ENCODE measurements at regions not wholly inside any gene's neighbourhood (a gene's known extent, or its start where the extent isn't known, plus 50 kb on each side); places are given as distances from the start of the nearest gene placed in this dataset.

DNA sequence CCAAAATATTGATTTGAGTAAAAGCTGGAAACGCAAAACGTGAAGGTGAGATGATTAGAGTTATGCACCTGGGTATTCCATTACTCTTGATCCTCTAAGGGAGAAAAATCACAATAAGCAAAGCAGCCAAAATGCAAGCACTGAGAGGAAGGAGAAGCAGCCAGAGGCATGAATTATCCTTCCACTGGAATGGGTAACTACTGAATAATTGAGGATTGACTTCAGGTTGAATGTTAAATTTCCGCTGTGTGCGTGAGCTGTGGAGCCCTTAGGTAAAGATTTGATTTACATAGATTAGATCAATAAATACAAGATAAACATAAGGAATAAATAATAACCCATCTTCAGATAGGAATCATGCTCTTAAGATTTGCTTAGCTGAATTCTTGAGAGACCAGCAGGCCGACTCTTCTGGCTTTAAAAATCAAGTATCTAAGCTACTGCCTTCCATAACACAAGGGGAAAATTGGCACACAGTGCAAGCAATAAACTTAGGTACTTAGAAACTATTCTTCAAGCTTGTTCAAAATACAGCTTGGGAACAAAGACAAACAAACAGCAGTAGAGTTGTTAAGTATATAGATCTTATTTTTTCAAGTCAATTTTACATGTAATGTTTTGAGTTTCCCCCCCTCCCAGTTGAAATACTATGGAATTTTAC is 1459.5 kb downstream of the ZPLD1 start:
- H3K9me3 ChIP-seq (ENCODE audit: control insufficient read depth, insufficient read depth, low read length) = no peaks in the 10 kb centered on the region
- WGBS (ENCODE audit: insufficient coverage) = no CpG with 5 or more reads among the region's 5 CpGs
- peak in 1 of 6 donors; percentile 19 for DNase-seq (ENCODE audit: low read depth in 4 of 6, low spot score in 6 of 6)
- H3K36me3 ChIP-seq (ENCODE audit: control insufficient read depth, insufficient read depth, low read length) = no peaks in the 10 kb centered on the region
- no peaks in the 10 kb centered on the region for H3K27me3 ChIP-seq (ENCODE audit: control insufficient read depth, insufficient read depth, low read length)
- H3K27ac ChIP-seq (ENCODE audit: low read depth, low read length) = no peak overlapping the region
- H3K4me1 ChIP-seq (ENCODE audit: control insufficient read depth, insufficient read depth, low read length) = no peaks in the 10 kb centered on the region
- H3K4me3 ChIP-seq (ENCODE audit: low read depth, low read length) = no peak overlapping the region

DNA sequence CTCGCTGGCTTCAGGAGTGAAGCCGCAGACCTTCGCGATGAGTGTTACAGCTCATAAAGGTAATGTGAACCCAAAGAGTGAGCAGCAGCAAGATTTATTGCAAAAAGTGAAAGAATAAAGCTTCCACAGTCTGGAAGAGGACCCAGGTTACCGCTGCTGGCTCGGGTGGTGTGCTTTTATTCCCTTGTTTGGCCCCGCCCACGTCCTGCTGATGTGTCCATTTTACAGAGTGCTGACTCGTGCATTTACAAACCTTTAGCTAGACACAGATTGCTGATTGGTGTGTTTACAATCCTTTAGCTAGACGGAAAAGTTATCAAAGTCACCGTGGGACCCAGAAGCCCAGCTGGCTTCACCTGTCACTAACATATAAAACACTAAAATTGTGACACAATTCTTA is 1464.5 kb downstream of the ZPLD1 start:
- H3K4me1 ChIP-seq (ENCODE audit: control insufficient read depth, insufficient read depth, low read length) = no peaks in the 10 kb centered on the region
- H3K36me3 ChIP-seq (ENCODE audit: control insufficient read depth, insufficient read depth, low read length) = no peaks in the 10 kb centered on the region
- WGBS (ENCODE audit: insufficient coverage) = 81% methylated on average over 8 of the region's 11 CpGs
- no peaks in the 10 kb centered on the region for H3K27me3 ChIP-seq (ENCODE audit: control insufficient read depth, insufficient read depth, low read length)
- H3K9me3 ChIP-seq (ENCODE audit: control insufficient read depth, insufficient read depth, low read length) = no peaks in the 10 kb centered on the region
- H3K27ac ChIP-seq (ENCODE audit: low read depth, low read length) = no peak overlapping the region
- DNase-seq (ENCODE audit: low read depth in 4 of 6, low spot score in 6 of 6) = no peak
- H3K4me3 ChIP-seq (ENCODE audit: low read depth, low read length) = no peak overlapping the region

DNA sequence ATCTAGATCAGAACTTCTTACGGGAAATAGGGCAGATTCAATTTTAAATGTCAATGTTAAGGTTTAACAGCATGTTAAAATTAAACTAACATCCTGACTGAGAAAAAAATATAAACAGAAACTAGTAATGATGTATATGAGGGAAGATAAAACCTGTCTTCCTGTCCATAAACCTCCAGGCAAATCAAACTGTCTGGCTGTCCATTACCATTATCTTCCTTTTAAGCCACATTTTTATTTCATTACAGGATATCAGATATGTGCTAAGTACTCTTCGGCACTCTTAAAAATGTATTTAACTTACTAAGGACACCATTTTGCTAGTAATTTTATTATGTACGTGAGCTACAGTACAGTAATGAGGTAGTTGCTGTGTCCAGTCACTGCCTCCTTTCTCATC is 1461.7 kb upstream of the ALCAM start:
- Histone ChIP-seq H3K27me3 (ENCODE audit: control insufficient read depth, insufficient read depth, low read length) (no peaks in the 10 kb centered on the region), H3K4me1 (ENCODE audit: control insufficient read depth, insufficient read depth, low read length) (no peaks in the 10 kb centered on the region), H3K4me3 (ENCODE audit: low read depth, low read length) (no peak overlapping the region), H3K9me3 (ENCODE audit: control insufficient read depth, insufficient read depth, low read length) (no peaks in the 10 kb centered on the region), H3K36me3 (ENCODE audit: control insufficient read depth, insufficient read depth, low read length) (no peaks in the 10 kb centered on the region), H3K27ac (ENCODE audit: low read depth, low read length) (no peak overlapping the region)
- no CpG with 5 or more reads among the region's 3 CpGs for WGBS (ENCODE audit: insufficient coverage)
- DNase-seq (ENCODE audit: low read depth in 4 of 6, low spot score in 6 of 6) = no peak

DNA sequence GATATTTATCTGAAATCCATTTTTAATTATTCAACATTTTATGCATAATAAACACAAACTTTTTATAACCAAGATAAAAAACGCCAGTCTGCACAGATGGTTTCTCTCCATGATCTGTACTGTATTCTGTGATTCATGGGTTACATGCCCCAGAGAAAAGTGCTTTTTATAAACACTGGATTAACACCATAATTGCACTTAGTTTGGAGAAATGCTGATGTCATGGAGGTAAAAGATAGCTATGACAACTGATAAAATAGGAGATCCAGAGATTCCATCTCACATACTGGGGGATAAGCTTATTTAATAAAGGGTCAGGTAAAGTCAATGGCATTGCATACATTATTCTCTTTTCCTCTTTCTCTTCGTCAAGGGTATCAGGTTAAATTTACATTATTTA is 1460.4 kb upstream of the ALCAM start:
- Histone ChIP-seq H3K9me3 (ENCODE audit: control insufficient read depth, insufficient read depth, low read length) (no peaks in the 10 kb centered on the region), H3K4me3 (ENCODE audit: low read depth, low read length) (no peak overlapping the region), H3K4me1 (ENCODE audit: control insufficient read depth, insufficient read depth, low read length) (no peaks in the 10 kb centered on the region), H3K27ac (ENCODE audit: low read depth, low read length) (no peak overlapping the region), H3K27me3 (ENCODE audit: control insufficient read depth, insufficient read depth, low read length) (no peaks in the 10 kb centered on the region), H3K36me3 (ENCODE audit: control insufficient read depth, insufficient read depth, low read length) (no peaks in the 10 kb centered on the region)
- no CpG with 5 or more reads among the region's 2 CpGs for WGBS (ENCODE audit: insufficient coverage)
- peak in 1 of 6 donors; percentile 6 for DNase-seq (ENCODE audit: low read depth in 4 of 6, low spot score in 6 of 6)

DNA sequence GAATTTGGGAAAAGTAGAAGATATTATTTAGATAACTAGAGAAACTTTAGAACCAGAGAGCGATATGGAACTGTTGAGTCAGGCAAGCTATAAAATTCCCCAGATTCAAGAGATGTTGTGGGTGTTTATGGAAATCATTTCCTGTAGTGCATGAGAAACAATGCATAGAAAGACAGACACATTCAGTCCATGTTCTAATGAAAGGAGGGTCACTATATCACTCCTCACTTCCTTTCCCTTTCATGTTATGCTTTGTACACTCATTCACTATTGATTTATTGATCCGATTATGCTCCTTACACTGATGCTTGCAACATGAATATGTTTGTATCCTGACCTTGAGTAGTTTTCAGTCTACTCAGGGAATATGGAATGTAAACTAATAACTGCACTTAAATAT is 1459.9 kb upstream of the ALCAM start:
- Histone ChIP-seq H3K36me3 (ENCODE audit: control insufficient read depth, insufficient read depth, low read length) (no peaks in the 10 kb centered on the region), H3K27ac (ENCODE audit: low read depth, low read length) (no peak overlapping the region), H3K27me3 (ENCODE audit: control insufficient read depth, insufficient read depth, low read length) (no peaks in the 10 kb centered on the region), H3K4me3 (ENCODE audit: low read depth, low read length) (no peak overlapping the region), H3K4me1 (ENCODE audit: control insufficient read depth, insufficient read depth, low read length) (no peaks in the 10 kb centered on the region), H3K9me3 (ENCODE audit: control insufficient read depth, insufficient read depth, low read length) (no peaks in the 10 kb centered on the region)
- no peak for DNase-seq (ENCODE audit: low read depth in 4 of 6, low spot score in 6 of 6)
- no CpG with 5 or more reads among the region's 2 CpGs for WGBS (ENCODE audit: insufficient coverage)

- DNase-seq (ENCODE audit: low read depth in 4 of 6, low spot score in 6 of 6) = no peak
- no CpG with 5 or more reads among the region's 3 CpGs for WGBS (ENCODE audit: insufficient coverage)
- Histone ChIP-seq H3K4me3 (ENCODE audit: low read depth, low read length) (no peak overlapping the region), H3K27ac (ENCODE audit: low read depth, low read length) (no peak overlapping the region), H3K27me3 (ENCODE audit: control insufficient read depth, insufficient read depth, low read length) (no peaks in the 10 kb centered on the region), H3K4me1 (ENCODE audit: control insufficient read depth, insufficient read depth, low read length) (no peaks in the 10 kb centered on the region), H3K36me3 (ENCODE audit: control insufficient read depth, insufficient read depth, low read length) (no peaks in the 10 kb centered on the region), H3K9me3 (ENCODE audit: control insufficient read depth, insufficient read depth, low read length) (no peaks in the 10 kb centered on the region)
These were observed 1459.1 kb upstream of the ALCAM start for GRCh38 chr3:103907567-103907966.

DNA sequence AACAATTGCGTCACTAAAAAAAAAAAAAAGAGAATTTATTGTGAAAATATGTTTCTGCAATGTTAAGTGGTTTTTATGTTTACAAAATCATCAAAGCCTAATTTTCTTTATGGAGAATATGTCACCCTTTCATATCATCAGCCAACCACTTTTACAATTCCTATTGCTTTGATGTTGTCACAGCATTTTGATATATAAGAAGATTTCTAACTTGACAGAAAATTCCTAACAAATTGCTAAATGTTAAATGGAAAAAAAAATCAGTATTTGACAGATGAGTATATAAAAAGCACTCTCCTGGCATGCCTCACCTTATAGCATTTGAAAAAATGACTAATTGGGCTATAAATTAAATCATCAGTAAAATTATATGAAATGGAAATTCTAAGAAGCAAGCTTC is 1457.3 kb upstream of the ALCAM start:
- Histone ChIP-seq H3K27me3 (ENCODE audit: control insufficient read depth, insufficient read depth, low read length) (no peaks in the 10 kb centered on the region), H3K36me3 (ENCODE audit: control insufficient read depth, insufficient read depth, low read length) (no peaks in the 10 kb centered on the region), H3K9me3 (ENCODE audit: control insufficient read depth, insufficient read depth, low read length) (no peaks in the 10 kb centered on the region), H3K4me1 (ENCODE audit: control insufficient read depth, insufficient read depth, low read length) (no peaks in the 10 kb centered on the region), H3K4me3 (ENCODE audit: low read depth, low read length) (no peak overlapping the region), H3K27ac (ENCODE audit: low read depth, low read length) (no peak overlapping the region)
- no CpG with 5 or more reads among the region's 1 CpG for WGBS (ENCODE audit: insufficient coverage)
- no peak for DNase-seq (ENCODE audit: low read depth in 4 of 6, low spot score in 6 of 6)

GRCh38 chr3:103918336-103918735 is 1448.4 kb upstream of the ALCAM start:
- H3K4me3 ChIP-seq (ENCODE audit: low read depth, low read length) = no peak overlapping the region
- peak in 1 of 6 donors; percentile 21 for DNase-seq (ENCODE audit: low read depth in 4 of 6, low spot score in 6 of 6)
- H3K36me3 ChIP-seq (ENCODE audit: control insufficient read depth, insufficient read depth, low read length) = no peaks in the 10 kb centered on the region
- no peaks in the 10 kb centered on the region for H3K27me3 ChIP-seq (ENCODE audit: control insufficient read depth, insufficient read depth, low read length)
- H3K27ac ChIP-seq (ENCODE audit: low read depth, low read length) = no peak overlapping the region
- no peaks in the 10 kb centered on the region for H3K9me3 ChIP-seq (ENCODE audit: control insufficient read depth, insufficient read depth, low read length)
- no peaks in the 10 kb centered on the region for H3K4me1 ChIP-seq (ENCODE audit: control insufficient read depth, insufficient read depth, low read length)

DNA sequence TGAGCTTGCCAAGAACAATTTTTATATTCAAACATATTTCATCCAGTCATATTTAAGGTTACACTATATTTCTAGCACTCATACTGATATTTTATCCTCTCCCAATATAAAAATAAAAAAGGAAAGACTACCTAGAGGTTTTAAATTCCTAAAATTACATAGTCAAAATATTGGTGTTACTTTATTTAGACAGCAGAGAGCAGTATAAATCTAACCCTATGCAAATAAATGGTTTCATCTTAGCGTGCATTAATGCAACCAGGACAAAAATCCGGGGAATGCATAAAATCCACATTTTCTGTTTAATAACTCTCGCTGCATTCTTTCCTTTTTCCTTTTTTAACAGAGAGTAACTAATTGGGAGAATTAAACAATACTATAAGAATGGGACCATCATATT is 1447.4 kb upstream of the ALCAM start:
- DNase-seq (ENCODE audit: low read depth in 4 of 6, low spot score in 6 of 6) = no peak
- no peaks in the 10 kb centered on the region for H3K27me3 ChIP-seq (ENCODE audit: control insufficient read depth, insufficient read depth, low read length)
- H3K4me3 ChIP-seq (ENCODE audit: low read depth, low read length) = no peak overlapping the region
- WGBS (ENCODE audit: insufficient coverage) = no CpG with 5 or more reads among the region's 3 CpGs
- H3K9me3 ChIP-seq (ENCODE audit: control insufficient read depth, insufficient read depth, low read length) = no peaks in the 10 kb centered on the region
- no peak overlapping the region for H3K27ac ChIP-seq (ENCODE audit: low read depth, low read length)
- no peaks in the 10 kb centered on the region for H3K36me3 ChIP-seq (ENCODE audit: control insufficient read depth, insufficient read depth, low read length)
- no peaks in the 10 kb centered on the region for H3K4me1 ChIP-seq (ENCODE audit: control insufficient read depth, insufficient read depth, low read length)

GRCh38 chr3:103923907-103924306 is 1442.8 kb upstream of the ALCAM start:
- DNase-seq (ENCODE audit: low read depth in 4 of 6, low spot score in 6 of 6) = no peak
- Histone ChIP-seq H3K4me1 (ENCODE audit: control insufficient read depth, insufficient read depth, low read length) (no peaks in the 10 kb centered on the region), H3K4me3 (ENCODE audit: low read depth, low read length) (no peak overlapping the region)

More at GRCh38 chr3:103923907-103924306, 1442.8 kb upstream of the ALCAM start:
- Histone ChIP-seq H3K9me3 (ENCODE audit: control insufficient read depth, insufficient read depth, low read length) (no peaks in the 10 kb centered on the region), H3K27ac (ENCODE audit: low read depth, low read length) (no peak overlapping the region), H3K36me3 (ENCODE audit: control insufficient read depth, insufficient read depth, low read length) (no peaks in the 10 kb centered on the region), H3K27me3 (ENCODE audit: control insufficient read depth, insufficient read depth, low read length) (no peaks in the 10 kb centered on the region)
